HL-60 (cell line): ENCODE measurements at regions not wholly inside any gene's neighbourhood (a gene's known extent, or its start where the extent isn't known, plus 50 kb on each side); places are given as distances from the start of the nearest gene placed in this dataset.

ENCODE experiments used
- DNase-seq, 2 experiments: peaks; one replicate each; pipeline ENCODE4 v3.0.0-alpha.2; 2010 to 2020; ENCODE audit warnings: low read depth in 1 of 2, low spot score in 1 of 2
- H3K27ac ChIP-seq: fragments of 250-450 bp; sonication (Bioruptor Pico); replicated peaks from 2 replicates; pipeline ENCODE4 v1.5.1; 2020; ENCODE audit warnings: mild to moderate bottlenecking, moderate library complexity
- H3K27me3 ChIP-seq: fragments of 250-450 bp; sonication (Bioruptor Pico); 2 replicates; pipeline ENCODE4 v1.5.1; 2021; ENCODE audit warnings: mild to moderate bottlenecking, moderate library complexity; ENCODE audit not compliant: insufficient read depth, poor library complexity, severe bottlenecking
- H3K4me3 ChIP-seq: replicated peaks from 2 replicates; pipeline ENCODE4 v1.5.1; 2011; ENCODE audit warnings: mild to moderate bottlenecking, control low read depth, low read length; ENCODE audit not compliant: insufficient read depth
- GABPA ChIP-seq: IDR thresholded peaks from 2 replicates; pipeline ENCODE4 v1.6.1; 2012; ENCODE audit warnings: low read depth
- POLR2AphosphoS5 ChIP-seq: IDR thresholded peaks from 2 replicates; pipeline ENCODE4 v1.6.1; 2012; ENCODE audit warnings: low read depth
- SPI1 ChIP-seq: IDR thresholded peaks from 2 replicates; pipeline ENCODE4 v1.6.1; 2012; ENCODE audit warnings: low read depth, mild to moderate bottlenecking, borderline replicate concordance
- TF ChIP-seq, protein P1 (sequence below): IDR thresholded peaks from one replicate; pipeline ENCODE4 v1.5.1; 2011; ENCODE audit warnings: low read length, control low read depth, inconsistent platforms; ENCODE audit not compliant: insufficient read depth
- TF ChIP-seq, protein P2 (sequence below): IDR thresholded peaks from 2 replicates; pipeline ENCODE4 v1.6.1; 2012; ENCODE audit warnings: low read depth; ENCODE audit not compliant: insufficient replicate concordance

- TF ChIP-seq POLR2AphosphoS5 = no peak
- TF ChIP-seq GABPA = no peak
- TF ChIP-seq, protein P1, sequence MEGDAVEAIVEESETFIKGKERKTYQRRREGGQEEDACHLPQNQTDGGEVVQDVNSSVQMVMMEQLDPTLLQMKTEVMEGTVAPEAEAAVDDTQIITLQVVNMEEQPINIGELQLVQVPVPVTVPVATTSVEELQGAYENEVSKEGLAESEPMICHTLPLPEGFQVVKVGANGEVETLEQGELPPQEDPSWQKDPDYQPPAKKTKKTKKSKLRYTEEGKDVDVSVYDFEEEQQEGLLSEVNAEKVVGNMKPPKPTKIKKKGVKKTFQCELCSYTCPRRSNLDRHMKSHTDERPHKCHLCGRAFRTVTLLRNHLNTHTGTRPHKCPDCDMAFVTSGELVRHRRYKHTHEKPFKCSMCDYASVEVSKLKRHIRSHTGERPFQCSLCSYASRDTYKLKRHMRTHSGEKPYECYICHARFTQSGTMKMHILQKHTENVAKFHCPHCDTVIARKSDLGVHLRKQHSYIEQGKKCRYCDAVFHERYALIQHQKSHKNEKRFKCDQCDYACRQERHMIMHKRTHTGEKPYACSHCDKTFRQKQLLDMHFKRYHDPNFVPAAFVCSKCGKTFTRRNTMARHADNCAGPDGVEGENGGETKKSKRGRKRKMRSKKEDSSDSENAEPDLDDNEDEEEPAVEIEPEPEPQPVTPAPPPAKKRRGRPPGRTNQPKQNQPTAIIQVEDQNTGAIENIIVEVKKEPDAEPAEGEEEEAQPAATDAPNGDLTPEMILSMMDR = no peak
- H3K27ac ChIP-seq = no peak overlapping the region
- no peak overlapping the region for H3K4me3 ChIP-seq
- H3K27me3 ChIP-seq = no peaks in the 10 kb centered on the region
- no peak for DNase-seq
These were observed 100.2 kb upstream of the GRIA3 start for GRCh38 chrX:123083924-123084323.

- H3K27ac ChIP-seq = no peak overlapping the region
- no peaks in the 10 kb centered on the region for H3K27me3 ChIP-seq
- TF ChIP-seq, protein P1 = no peak
- no peak for TF ChIP-seq GABPA
- TF ChIP-seq POLR2AphosphoS5 = no peak
- TF ChIP-seq, protein P2, sequence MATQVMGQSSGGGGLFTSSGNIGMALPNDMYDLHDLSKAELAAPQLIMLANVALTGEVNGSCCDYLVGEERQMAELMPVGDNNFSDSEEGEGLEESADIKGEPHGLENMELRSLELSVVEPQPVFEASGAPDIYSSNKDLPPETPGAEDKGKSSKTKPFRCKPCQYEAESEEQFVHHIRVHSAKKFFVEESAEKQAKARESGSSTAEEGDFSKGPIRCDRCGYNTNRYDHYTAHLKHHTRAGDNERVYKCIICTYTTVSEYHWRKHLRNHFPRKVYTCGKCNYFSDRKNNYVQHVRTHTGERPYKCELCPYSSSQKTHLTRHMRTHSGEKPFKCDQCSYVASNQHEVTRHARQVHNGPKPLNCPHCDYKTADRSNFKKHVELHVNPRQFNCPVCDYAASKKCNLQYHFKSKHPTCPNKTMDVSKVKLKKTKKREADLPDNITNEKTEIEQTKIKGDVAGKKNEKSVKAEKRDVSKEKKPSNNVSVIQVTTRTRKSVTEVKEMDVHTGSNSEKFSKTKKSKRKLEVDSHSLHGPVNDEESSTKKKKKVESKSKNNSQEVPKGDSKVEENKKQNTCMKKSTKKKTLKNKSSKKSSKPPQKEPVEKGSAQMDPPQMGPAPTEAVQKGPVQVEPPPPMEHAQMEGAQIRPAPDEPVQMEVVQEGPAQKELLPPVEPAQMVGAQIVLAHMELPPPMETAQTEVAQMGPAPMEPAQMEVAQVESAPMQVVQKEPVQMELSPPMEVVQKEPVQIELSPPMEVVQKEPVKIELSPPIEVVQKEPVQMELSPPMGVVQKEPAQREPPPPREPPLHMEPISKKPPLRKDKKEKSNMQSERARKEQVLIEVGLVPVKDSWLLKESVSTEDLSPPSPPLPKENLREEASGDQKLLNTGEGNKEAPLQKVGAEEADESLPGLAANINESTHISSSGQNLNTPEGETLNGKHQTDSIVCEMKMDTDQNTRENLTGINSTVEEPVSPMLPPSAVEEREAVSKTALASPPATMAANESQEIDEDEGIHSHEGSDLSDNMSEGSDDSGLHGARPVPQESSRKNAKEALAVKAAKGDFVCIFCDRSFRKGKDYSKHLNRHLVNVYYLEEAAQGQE = no peak
- no peak for TF ChIP-seq SPI1
- DNase-seq = no peak
- no peak overlapping the region for H3K4me3 ChIP-seq
These were observed 99.3 kb upstream of the GRIA3 start for GRCh38 chrX:123084797-123085196.

DNA sequence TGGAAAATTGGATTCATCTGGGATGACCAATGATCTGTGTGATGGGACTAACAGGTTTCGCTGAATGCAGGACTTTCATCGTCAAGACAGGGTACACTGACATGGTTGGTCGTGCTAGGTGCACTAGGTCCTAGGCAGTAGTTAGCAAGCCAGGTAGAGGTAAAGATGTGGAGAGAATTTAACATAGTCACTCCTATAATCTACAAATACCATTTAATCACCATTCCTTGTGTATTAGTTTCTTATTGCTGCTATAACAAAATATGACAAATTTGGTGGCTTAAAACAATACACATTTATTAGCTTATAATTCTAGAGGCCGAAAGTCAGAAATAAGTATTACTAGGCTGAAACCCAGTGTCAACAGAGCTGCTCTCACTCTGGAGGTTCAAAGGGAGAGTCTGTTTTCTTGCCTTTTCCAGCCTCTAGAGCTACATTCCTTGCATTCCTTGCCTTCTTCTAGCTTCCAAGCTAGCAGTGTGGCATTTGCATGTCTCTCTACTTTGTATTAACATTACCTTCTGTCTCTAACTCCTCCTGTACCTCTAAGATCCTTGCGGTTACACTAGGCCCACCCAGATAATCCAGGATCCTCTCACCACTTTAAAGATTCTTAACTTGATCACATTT is 98.7 kb upstream of the GRIA3 start:
- Histone ChIP-seq H3K27ac (no peak overlapping the region), H3K4me3 (no peak overlapping the region), H3K27me3 (no peaks in the 10 kb centered on the region)
- DNase-seq = no peak
- TF ChIP-seq, protein P1 = no peak
- TF ChIP-seq POLR2AphosphoS5 (no peak), SPI1 (no peak), GABPA (no peak)
- TF ChIP-seq, protein P2 = no peak

DNA sequence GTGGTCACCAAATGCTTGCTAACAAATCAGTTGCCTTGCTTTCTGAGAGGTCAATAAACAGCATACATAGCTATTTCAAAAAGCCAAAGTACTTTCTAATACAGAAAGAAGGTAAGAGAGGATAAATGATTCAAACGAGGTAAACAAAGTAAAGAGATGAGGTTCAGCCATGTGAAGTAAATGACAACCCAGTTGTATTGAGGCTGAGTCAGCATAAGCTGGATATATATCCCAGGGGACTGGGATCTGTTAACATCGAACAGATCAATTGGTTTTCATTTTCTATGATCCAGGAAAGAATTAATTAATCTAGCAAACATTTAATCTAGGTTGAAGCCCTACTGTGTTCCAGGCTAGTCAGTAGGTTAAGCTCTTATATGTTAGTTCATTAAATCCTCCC is 97.3 kb upstream of the GRIA3 start:
- TF ChIP-seq SPI1 = no peak
- H3K27me3 ChIP-seq = no peaks in the 10 kb centered on the region
- H3K27ac ChIP-seq = peak overlapping the region; percentile 21
- H3K4me3 ChIP-seq = no peak overlapping the region
- DNase-seq = no peak
